K562 (cell line): ENCODE measurements at regions not wholly inside any gene's neighbourhood (a gene's known extent, or its start where the extent isn't known, plus 50 kb on each side); places are given as distances from the start of the nearest gene placed in this dataset.

Experiments
- BRF1 ChIP-seq: IDR thresholded peaks from 3 replicates; pipeline ENCODE4 v1.6.1; 2011; ENCODE audit warnings: borderline replicate concordance, mild to moderate bottlenecking; ENCODE audit not compliant: insufficient read length; ENCODE audit errors: extremely low read depth
- CC2D1A ChIP-seq: fragments of 450-650 bp; IDR thresholded peaks from 2 replicates; pipeline ENCODE4 v1.6.1; 2017; ENCODE audit warnings: mild to moderate bottlenecking
- FOXK1 ChIP-seq: sonication (generic); formaldehyde crosslinking; IDR thresholded peaks from 2 replicates; pipeline ENCODE4 v1.8.0; 2022; ENCODE audit warnings: missing genetic modification reagents, mild to moderate bottlenecking, borderline replicate concordance
- HEY1 ChIP-seq: fragments of 250-450 bp; sonication (Bioruptor Pico); IDR thresholded peaks from 2 replicates; pipeline ENCODE4 v1.5.0; 2020; ENCODE audit warnings: mild to moderate bottlenecking, moderate library complexity, borderline replicate concordance
- NONO ChIP-seq, 2 experiments: fragments of 200-400 bp in 1 of 2; fragments of 450-650 bp in 1 of 2; formaldehyde crosslinking in 1 of 2; IDR thresholded peaks; 2 replicates each; pipeline ENCODE4 v1.6.1; 2017; ENCODE audit warnings: low read depth in 2 of 2, mild to moderate bottlenecking in 2 of 2, moderate library complexity in 2 of 2, low read length in 1 of 2
- PRMT5 ChIP-seq: sonication (generic); formaldehyde crosslinking; IDR thresholded peaks from 2 replicates; pipeline ENCODE4 v1.5.0; 2020; ENCODE audit warnings: missing genetic modification reagents
- TCF7 ChIP-seq: sonication (generic); IDR thresholded peaks from 2 replicates; pipeline ENCODE4 v1.6.1; 2016; ENCODE audit warnings: antibody characterized with exemption, borderline replicate concordance
- WHSC1 ChIP-seq: IDR thresholded peaks from one replicate; pipeline ENCODE4 v1.6.1; 2012; ENCODE audit warnings: low read length, control low read depth, inconsistent platforms
- ZBTB7A ChIP-seq: IDR thresholded peaks from 2 replicates; pipeline ENCODE4 v1.6.1; 2011; ENCODE audit warnings: low read depth, mild to moderate bottlenecking, low read length, moderate library complexity, borderline replicate concordance; ENCODE audit not compliant: control insufficient read depth
- ZMIZ1 ChIP-seq, 2 experiments: fragments of 150-350 bp in 1 of 2; IDR thresholded peaks; 2 replicates each; pipeline ENCODE4 v1.6.1; 2012 to 2016; ENCODE audit warnings: low read depth in 2 of 2, low read length in 2 of 2, mild to moderate bottlenecking in 1 of 2, moderate library complexity in 1 of 2
- ZNF146 ChIP-seq: IDR thresholded peaks from one replicate; pipeline ENCODE4 v1.6.1; 2018; ENCODE audit warnings: missing compliant biosample characterization; ENCODE audit not compliant: unreplicated experiment
- TF ChIP-seq, protein P1 (sequence below): IDR thresholded peaks from 3 replicates; pipeline ENCODE4 v1.6.1; 2011; ENCODE audit warnings: borderline replicate concordance, mild to moderate bottlenecking; ENCODE audit not compliant: insufficient read length, insufficient read depth
- TF ChIP-seq, protein P2 (sequence below): sonication (generic); formaldehyde crosslinking; IDR thresholded peaks from 2 replicates; pipeline ENCODE4 v1.8.1; 2023; ENCODE audit warnings: mild to moderate bottlenecking, missing genetic modification reagents

DNA sequence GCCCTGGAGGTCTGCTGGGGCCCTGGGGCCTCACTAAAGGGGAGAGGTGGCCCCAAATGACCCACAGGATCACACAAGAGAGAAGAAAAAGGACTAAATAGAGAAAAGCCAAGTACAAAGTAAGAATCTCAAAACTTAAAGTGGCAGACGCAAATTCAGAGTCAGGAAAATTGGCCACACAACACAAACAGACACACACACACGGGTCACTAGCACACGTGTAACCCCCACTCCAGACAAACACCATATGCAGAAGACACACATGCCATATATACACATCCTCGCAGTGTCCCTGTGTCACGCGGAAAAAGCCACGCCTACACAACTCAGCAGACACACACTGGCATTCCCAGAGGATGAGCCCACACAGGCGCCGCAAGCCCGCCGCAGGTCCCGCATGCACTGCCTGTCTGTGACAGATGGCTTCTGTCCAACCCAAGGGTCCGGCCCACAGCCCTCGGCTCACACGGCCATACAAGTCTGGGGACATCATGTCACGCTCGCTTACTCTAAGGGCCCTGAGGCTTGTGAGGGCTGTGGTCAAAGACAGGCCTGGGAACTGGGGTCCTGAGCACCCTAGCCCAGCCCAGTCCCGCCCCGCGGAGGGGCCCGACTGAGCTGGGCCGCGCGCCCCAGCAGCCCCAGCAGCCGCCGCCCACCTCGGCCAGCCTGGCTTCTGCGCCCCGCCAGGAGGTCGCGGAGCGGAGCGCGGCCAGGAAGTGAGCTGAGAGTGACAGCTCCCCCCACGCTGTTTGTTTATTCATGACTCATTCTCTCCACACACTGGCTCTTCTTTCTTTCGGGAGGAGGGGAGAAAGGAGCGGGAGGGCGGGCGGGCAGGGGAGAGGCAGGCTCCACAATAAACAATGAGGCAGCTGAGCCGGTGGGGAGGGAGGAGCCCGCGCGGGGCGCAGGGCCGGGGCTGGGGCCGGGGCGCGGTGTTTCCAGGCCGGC is 95.5 kb upstream of the ZMIZ1 start (continued):
- TF ChIP-seq, protein P1, sequence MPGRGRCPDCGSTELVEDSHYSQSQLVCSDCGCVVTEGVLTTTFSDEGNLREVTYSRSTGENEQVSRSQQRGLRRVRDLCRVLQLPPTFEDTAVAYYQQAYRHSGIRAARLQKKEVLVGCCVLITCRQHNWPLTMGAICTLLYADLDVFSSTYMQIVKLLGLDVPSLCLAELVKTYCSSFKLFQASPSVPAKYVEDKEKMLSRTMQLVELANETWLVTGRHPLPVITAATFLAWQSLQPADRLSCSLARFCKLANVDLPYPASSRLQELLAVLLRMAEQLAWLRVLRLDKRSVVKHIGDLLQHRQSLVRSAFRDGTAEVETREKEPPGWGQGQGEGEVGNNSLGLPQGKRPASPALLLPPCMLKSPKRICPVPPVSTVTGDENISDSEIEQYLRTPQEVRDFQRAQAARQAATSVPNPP: no peak
- no peak for TF ChIP-seq TCF7
- 0 out of 2 replicates have a peak, but pooled peaks have one; percentile 39 for TF ChIP-seq CC2D1A
- TF ChIP-seq ZNF146: no peak
- no peak for TF ChIP-seq HEY1 (CRISPR knock-in tag)
- no peak for TF ChIP-seq BRF1
- TF ChIP-seq FOXK1 (CRISPR knock-in tag): peak; percentile 70; the same call in 1 of the 2 replicates
- TF ChIP-seq WHSC1: no peak
- peak in 1 of 2 experiments; percentile 88; a peak in 2 of 4 replicates for TF ChIP-seq NONO (IDR thresholded peaks at IDR 0.05; ENCODE audit: low read depth in 2 of 2, low read length in 1 of 2)
- 0 out of 4 replicates have a peak, but pooled peaks of 1 of the 2 experiments have one; percentile 37 for TF ChIP-seq ZMIZ1 (IDR thresholded peaks at IDR 0.05; ENCODE audit: low read depth in 2 of 2, low read length in 2 of 2)
- TF ChIP-seq, protein P2, sequence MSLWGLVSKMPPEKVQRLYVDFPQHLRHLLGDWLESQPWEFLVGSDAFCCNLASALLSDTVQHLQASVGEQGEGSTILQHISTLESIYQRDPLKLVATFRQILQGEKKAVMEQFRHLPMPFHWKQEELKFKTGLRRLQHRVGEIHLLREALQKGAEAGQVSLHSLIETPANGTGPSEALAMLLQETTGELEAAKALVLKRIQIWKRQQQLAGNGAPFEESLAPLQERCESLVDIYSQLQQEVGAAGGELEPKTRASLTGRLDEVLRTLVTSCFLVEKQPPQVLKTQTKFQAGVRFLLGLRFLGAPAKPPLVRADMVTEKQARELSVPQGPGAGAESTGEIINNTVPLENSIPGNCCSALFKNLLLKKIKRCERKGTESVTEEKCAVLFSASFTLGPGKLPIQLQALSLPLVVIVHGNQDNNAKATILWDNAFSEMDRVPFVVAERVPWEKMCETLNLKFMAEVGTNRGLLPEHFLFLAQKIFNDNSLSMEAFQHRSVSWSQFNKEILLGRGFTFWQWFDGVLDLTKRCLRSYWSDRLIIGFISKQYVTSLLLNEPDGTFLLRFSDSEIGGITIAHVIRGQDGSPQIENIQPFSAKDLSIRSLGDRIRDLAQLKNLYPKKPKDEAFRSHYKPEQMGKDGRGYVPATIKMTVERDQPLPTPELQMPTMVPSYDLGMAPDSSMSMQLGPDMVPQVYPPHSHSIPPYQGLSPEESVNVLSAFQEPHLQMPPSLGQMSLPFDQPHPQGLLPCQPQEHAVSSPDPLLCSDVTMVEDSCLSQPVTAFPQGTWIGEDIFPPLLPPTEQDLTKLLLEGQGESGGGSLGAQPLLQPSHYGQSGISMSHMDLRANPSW (CRISPR knock-in tag): 0 out of 2 replicates have a peak, but pooled peaks have one; percentile 57
- no peak for TF ChIP-seq PRMT5 (CRISPR knock-in tag)
- TF ChIP-seq ZBTB7A: peak; percentile 98
